Stimulated activated CD8-positive, alpha-beta memory T cell treated with anti-CD3 and anti-CD28 coated beads, Interleukin-4, amount 100 ng/mL, for 24 hours (primary cell): ENCODE measurements at regions not wholly inside any gene's neighbourhood (a gene's known extent, or its start where the extent isn't known, plus 50 kb on each side); places are given as distances from the start of the nearest gene placed in this dataset.

ENCODE experiments used
- DNase-seq: peaks from one replicate; pipeline ENCODE4 v3.0.0-alpha.2; 2020; ENCODE audit warnings: low read depth

GRCh38 chr22:49284056-49284784, 543.5 kb downstream of the BRD1 start:
- no peak for DNase-seq

DNA sequence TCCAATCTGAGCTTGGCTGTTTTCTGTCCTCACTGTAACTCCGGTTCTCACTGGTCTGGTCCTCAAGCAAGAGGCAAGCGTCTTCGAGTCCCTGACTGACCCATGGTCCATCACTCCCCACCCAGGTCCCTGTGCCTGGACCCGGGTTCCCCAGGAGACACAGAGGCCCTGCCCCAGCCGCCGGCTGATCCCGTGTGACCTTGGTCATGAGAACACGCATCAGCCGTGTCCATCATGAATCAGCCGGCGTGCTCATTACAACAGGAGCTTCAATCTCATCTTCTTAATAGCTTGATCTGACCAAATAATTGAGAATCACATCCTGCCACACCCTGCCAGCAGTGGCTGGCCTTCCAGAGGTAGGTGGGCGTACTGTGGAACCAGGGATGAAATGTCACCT, 545.1 kb downstream of the BRD1 start:
- no peak for DNase-seq

DNA sequence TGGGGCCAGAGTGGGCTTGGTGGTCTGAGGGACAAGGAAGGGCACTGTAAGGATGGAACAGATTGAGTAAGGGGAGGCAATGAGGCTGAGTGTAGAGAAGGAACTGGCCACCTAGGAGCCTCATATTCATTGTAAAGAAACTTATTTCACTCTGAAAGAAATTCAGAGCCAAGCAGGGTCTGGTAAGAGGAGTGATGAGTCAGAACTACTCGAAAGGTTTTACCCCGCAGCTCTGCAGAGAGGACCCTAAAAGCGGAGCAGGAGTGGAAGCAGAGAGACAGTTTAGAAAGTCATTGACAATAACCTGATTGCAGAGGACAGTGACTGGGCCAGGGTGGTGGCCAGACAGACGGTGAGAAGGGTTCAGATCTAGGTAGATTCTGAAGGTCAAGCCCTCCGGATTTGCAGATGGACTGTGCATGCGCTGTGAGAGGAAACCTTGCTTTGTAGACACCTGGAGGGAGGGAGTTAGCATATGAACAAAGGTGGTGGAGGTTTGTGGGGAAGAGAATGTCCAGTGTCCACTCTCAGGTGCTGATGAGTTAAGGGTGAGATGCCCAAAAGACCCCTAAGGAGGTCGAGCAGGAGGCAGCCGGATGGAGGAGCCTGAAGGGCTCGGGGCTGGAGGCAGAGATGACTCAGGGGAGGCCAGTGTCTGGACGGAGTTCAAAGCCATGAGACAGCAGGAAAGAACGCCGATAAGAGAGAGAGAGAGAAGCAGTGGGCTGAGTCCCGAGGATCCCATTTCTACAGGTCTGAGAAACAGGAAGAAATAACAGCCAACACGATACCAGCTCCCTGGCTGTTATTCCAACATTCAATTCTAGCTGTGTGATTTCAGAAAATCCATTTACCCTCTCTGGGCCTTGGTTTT, 546.0 kb downstream of the BRD1 start:
- DNase-seq, result no peak

DNA sequence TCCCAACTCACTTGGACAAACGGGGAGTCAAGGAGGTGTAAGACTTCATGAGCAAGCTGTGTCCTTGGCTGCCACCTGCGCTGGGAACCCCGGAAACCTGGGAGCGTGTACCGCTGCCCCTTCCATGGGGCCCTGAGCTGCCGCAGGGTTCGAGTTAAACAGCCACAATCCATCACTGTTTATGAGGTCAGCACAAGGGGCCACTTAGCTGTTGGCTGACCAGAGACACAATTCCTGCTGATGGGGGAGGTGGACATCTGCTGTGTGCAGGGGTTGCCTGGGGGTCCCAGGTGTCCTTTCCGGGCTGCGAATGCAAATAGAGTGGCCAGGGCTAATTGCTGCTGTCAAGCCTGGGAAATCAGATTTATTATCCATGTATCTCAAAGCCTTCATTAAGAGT, 549.3 kb downstream of the BRD1 start:
- no peak for DNase-seq

- no peak for DNase-seq
These were observed 551.1 kb downstream of the BRD1 start for GRCh38 chr22:49276567-49276966.

DNA sequence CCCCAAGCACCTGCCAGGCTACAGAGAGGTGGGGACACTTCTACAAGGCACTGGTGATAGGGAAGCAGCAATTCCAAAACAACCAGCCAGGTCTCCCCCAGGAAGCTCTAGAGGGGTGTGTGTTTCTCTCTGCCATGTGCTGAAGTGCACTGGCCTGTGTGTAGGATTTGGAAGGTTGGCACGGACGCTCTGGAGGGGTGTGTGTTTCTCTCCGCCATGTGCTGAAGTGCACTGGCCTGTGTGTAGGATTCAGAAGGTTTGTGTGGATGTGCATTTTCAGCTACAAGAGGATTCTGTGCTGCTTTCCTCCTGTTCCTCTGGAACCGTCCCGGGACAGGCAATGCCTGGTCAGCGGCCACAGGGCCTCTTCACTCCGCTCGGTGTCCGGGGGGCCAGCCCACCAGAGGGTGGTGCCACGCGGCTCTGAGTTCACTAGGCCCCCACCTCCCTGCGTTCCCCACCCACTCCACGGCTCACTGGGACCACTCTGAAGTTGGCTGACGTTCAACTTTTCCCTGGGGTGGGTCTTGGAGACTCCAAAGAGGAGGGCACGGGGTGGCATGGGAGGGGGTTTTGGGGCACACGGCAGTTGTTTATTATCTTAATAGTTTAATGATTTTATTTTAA, 552.8 kb downstream of the BRD1 start:
- no peak for DNase-seq

DNA sequence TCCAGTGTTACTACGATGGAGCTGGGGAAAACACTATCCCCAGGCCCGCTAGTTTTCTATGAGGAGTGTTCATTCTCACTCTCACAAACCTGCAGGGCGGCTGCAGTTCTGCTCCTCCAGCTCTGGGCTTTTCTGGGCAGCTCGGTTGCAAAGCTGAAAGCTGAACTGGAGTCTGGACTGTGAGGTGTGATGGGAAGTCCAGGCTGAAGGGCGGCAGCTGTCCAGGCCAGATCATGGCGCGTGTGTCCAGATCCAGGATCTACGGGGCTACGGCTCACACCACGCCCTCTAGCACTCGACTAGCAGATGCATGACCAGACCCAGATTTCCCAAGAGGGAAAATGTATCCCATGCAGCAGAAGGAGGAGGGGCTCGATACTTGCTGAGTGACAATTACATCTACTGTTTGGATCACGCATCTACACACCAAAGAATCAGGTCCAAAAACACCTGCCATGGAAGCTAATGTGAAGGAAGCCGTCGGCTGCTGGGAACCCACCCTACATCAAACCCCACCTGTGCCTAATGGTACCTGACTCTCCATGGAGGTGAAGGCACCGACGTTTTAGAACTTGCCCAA, 555.0 kb downstream of the BRD1 start:
- no peak for DNase-seq

- no peak for DNase-seq
These were observed 555.8 kb downstream of the BRD1 start for GRCh38 chr22:49271831-49272230.

DNA sequence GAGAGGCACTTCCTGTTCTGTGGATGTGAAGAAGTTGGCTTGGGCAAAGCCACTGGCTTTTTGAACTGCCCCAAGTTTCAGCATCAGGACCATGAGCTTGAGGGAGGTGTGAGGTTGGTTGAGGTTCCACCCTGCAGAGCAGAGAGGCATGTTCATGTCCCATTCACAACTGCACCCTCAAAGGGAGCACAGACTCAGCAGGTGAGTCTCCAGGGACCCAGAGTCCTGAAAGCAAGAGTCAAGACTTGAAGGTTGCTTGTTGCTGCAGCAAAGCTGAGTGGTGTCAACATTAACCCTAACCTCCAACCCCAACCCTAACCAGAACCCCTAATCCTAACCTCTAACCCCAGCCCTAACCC, 556.3 kb downstream of the BRD1 start:
- no peak for DNase-seq

GRCh38 chr22:49270595-49271368, 556.9 kb downstream of the BRD1 start:
- no peak for DNase-seq

DNA sequence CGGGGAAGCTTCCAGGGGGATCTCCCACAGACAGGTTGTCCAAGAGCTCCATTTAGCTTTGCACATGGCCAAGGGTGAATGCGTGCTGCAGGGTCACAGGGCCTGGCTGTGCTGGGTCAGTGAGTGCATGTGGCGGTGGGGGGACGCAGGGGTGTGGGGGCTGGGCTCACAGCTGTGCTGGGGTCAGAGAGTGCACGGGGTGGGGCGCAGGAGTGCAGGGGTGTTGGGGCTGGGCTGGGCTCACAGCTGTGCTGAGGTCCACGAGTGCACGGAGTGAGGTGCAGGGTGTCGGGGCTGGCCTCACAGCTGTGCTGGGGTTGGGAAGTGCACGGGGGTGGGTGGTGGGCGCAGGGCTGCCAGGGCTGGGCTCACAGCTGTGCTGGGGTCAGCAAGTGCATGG, 557.7 kb downstream of the BRD1 start:
- DNase-seq, result no peak

DNA sequence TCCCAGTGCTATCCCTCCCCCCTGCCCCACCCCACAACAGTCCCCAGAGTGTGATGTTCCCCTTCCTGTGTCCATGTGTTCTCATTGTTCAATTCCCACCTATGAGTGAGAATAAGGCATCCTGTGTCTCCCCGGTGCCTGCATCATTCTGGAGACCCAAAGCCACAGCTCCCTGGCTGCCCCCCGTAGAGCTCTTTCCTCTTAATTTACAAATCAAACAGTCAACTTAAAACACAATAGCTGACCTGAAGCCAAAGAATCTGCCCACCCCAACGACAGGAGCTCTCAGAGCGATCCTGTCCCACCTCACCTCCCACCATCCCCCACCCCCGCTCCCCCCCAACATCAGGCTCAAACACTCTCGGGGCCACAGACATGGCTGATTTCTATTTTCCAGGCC, 558.3 kb downstream of the BRD1 start:
- DNase-seq, result no peak

DNA sequence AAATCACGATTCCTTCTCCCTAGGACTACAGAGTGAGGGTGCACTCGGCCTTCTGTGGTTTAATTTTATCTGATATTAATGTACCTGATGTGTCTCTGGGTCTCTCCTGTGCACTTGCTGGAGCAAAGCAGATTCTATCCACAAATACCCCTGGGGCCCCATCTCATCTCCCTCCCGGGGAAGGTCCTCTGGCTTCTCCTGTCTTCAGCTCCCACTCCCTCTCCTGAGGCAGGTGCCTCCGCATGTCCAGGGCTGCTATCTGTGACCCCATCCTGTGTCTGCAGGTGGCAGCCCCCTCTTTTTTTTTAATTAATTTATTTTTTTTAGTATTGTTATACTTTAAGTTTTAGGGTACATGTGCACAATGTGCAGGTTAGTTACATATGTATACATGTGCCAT, 558.7 kb downstream of the BRD1 start:
- no peak for DNase-seq

- DNase-seq, result no peak
These were observed 559.7 kb downstream of the BRD1 start for GRCh38 chr22:49267996-49268395.

DNA sequence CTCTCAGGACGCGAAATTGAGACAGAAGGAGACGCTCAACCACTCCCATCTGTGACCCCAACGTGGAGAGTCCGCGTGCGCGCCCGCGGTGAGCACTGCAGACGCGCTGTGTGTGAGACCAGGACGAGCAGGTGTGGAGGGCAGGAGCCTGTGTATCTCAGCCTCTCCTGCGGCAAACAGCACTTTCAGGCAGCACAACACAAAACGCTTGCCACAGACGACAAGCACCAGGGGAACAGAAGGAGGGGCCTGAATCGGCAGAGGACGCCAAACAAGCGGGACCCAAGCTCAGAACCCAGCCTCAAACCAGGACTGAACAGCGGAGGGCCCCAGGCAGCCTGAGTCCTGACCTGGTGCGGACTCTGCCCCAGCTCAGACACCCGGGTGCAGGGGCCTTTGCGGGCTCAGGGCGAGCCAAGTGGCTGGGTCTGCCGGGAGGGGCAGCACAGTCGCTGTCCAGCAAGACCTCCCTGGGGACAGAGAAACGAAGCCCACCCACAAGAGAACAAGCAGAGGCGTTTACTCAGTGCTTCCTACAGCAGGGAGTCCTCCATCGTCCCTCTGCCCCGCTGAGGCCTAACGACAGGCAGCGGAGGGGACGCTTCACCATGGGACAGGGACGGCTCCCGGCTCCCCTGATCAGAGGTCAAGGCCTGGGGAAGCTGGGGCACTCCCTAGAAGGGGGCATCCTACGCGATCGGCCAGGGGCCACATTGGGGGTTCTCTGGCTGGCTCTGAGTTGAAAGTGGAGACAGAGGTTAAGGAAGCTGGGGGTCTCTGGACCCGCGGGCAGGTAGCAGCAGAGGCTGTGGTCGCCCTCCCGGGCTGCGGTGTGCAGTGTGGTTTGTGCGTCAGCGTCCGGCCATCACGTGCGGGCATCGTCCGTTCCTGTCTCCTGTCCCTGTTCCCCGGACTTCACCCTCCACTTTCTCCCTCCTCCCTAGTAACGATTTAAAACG, 560.8 kb downstream of the BRD1 start:
- no peak for DNase-seq

- no peak for DNase-seq
These were observed 563.0 kb downstream of the BRD1 start for GRCh38 chr22:49264696-49265095.

DNA sequence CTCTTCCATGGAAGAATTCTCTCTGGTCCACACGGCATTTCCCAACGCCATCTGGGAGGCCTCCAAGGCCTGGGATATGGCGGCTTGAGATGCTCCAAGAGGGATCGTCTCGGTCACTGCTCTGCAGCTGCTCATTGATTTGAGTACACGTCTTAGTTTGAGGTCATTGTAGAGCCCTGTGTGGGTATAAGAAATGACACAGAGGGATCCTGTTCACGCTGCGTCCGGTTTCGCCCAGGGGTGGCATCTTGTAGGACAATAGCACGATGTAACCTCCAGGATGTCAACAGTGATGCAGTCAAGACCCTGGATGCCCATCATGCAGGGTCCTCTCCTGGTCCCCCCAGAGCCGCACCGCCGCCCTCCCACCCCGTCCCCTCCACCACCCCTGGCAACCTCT, 564.6 kb downstream of the BRD1 start:
- no peak for DNase-seq

DNA sequence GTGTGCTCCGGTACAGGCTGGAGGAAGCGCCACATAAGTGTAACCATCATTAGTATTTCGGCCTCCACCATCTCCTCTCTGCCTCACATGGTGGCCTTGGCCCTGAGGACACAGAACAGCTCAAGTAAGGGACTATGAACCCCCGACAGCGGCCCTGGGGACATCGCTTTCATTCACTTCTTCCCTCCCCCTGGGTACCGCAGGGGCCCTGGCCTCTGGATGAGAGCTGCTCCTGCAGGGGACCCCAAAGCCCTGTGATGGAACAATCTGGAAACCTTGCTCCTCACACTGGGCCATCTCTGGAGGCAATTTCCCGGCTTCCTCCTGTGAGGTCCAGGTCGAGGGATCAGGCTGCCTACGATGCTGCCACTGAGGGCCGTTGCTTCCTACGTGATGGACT, 565.5 kb downstream of the BRD1 start:
- DNase-seq, result no peak

GRCh38 chr22:49261616-49262015, 566.1 kb downstream of the BRD1 start:
- no peak for DNase-seq

DNA sequence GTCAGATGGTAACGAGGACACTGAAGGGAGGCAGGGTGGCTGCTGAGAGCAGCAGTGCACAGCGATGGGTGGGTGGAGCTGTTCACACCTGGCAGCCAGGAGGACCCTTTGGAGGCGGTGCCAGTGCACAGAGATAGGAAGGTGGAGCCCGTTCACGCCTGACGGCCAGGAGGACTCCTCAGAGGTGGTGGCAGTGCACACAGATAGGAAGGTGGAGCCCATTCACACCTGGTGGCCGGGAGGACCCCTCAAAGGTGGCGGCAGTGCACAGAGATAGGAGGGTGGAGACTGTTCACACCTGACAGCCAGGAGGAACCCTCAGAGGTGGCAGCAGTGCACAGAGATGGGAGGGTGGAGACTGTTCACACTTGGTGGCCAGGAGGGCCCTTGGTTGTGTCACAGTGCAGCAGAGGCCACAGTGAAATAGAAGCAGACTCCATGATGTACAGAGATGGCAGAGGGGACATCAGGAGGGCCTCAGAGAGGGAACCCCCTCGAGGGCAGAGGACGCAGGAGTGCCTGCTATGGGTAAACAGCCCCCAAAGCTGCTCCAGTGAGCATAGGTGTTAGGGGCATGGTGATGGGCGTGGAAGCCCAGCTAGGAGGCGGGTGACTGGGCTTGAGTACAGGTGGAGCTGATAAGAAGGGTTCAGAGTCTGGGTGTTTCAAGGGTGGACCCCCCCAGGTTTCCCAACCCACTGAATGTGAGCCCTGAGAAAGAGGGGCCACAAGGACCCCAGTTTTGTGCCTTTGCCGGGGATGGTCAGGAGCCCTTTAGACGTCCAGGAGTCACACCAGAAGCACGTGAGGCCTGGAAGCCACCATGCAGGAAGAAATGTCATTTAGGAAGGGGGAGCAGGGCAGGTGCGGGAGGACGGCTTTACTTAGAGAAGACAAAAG, 566.7 kb downstream of the BRD1 start:
- no peak for DNase-seq
